C4-2B (cell line): ENCODE measurements at regions not wholly inside any gene's neighbourhood (a gene's known extent, or its start where the extent isn't known, plus 50 kb on each side); places are given as distances from the start of the nearest gene placed in this dataset.

Experiments
- CTCF ChIP-seq: fragments of 450-650 bp; conservative IDR thresholded peaks from 2 replicates; pipeline ENCODE4 v1.5.1; 2017; ENCODE audit warnings: mild to moderate bottlenecking
- ZFX ChIP-seq: fragments of 450-650 bp; IDR thresholded peaks from 2 replicates; pipeline ENCODE4 v1.6.1; 2017

GRCh38 chr11:28760676-28761390 is 652.6 kb downstream of the METTL15 start:
- TF ChIP-seq CTCF, result no peak
- TF ChIP-seq ZFX, result no peak
